IPS-NIHi7 (cell line): ENCODE measurements at regions not wholly inside any gene's neighbourhood (a gene's known extent, or its start where the extent isn't known, plus 50 kb on each side); places are given as distances from the start of the nearest gene placed in this dataset.
"Not testable (repeated sequence)": the region's sequence is repeated elsewhere in the genome, so short reads cannot be mapped to it uniquely, and the experiment has no call there.

Source experiments
- DNase-seq: peaks from one replicate; pipeline ENCODE4 v3.0.0; 2012; ENCODE audit warnings: mixed read lengths; ENCODE audit errors: extremely low spot score

- no peak for DNase-seq
These were observed 523.0 kb downstream of the CSNK1G3 start for GRCh38 chr5:124034963-124035362.

DNA sequence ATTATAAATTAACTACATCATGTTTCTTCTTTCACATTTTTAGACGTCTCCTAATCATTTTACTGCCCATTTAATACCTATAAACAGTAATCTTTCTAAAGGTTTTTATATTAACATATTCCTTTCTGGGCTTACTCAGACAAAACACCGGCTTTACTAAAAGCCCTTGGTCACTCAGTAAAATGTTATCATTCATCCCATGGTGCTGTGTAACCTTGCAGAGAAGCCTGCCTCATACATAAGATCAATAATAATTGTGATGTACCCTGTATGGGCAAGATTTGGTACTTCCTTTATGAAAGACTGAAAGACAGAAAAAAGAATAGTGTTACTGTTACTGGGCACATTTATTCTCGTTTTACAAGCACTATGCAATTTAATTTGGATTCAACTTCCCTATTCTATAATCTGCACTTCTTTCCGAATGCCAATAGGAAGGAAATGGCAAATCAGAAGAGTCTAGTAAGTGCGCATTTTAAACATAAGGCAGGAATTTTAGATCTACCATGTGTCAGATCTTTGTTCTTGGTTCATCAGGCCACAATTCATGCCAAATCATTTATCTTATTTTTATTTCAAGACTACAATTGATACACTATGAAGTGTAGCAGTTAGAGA lies 522.2 kb downstream of the CSNK1G3 start:
- DNase-seq = no peak

GRCh38 chr5:124030043-124030491 lies 518.1 kb downstream of the CSNK1G3 start:
- DNase-seq = no peak

DNA sequence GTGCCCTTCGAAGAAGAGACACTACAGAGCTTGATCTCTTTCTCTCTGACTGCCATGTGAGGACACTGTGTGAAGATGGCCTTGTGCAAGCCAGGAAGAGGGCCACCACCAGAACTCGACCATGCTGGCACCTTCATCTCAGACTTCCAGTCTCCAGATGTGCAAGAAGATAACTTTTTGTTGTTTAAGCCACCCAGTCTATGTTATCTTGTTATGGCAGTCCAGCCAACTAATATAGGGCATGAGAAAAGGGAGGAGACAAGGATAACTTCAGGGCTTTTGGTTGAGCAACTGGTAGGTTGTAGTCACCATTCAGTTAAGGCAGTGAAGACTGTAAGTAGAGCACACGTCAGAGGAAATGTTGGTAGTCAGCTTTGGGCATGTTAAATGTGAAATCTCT lies 515.5 kb downstream of the CSNK1G3 start:
- DNase-seq = no peak

GRCh38 chr5:124025306-124025845 lies 513.4 kb downstream of the CSNK1G3 start:
- peak; percentile 35 for DNase-seq

GRCh38 chr5:124022966-124023365 lies 511.0 kb downstream of the CSNK1G3 start:
- DNase-seq = no peak

- DNase-seq = no peak
These were observed 509.8 kb downstream of the CSNK1G3 start for GRCh38 chr5:124021776-124022175.

- no peak for DNase-seq
These were observed 509.2 kb downstream of the CSNK1G3 start for GRCh38 chr5:124021066-124021641.

DNA sequence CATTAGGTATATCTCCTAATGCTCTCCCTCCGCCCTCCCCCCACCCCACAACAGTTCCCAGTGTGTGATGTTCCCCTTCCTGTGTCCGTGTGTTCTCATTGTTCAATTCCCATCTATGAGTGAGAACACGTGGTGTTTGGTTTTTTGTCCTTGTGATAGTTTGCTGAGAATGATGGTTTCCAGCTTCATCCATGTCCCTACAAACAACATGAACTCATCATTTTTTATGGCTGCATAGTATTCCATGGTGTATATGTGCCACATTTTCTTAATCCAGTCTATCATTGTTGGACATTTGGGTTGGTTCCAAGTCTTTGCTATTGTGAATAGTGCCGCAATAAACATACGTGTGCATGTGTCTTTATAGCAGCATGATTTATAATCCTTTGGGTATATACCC lies 505.3 kb downstream of the CSNK1G3 start:
- not testable (repeated sequence) for DNase-seq

DNA sequence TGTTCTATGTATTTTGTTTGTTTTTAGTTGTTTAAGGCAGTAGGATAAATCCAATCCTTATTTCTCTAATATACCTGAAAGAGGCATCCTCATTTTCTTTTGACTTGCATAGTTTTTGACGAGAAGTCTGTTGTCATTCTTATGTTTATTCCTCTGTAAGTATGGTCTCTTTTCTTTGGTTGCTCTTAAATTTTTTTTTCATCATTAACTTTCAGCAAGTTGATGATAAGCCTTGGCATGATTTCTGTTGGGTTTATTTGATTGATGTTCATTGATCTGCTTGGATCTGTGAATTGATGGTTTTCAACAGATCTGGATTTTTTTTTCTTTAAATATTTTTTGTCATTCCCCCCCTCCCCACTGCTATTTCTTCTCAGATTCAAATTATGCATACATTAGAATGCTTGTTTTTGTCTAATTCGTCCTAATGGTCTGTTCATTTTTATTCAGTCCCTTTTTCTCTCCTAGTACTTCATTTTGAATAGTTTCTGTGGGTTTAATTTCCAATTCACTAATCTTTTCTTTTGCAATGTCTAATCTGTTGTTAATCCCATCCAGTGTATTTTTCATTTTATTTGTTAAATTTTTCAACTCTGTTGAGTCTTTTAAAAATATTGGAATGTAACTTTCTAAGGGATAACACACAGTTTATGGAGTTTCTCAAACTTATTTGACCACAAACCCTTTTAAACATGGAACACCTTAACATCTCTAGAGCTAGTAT lies 495.9 kb downstream of the CSNK1G3 start:
- DNase-seq = no peak

- DNase-seq = no peak
These were observed 489.1 kb downstream of the CSNK1G3 start for GRCh38 chr5:124001036-124001615.

- no peak for DNase-seq
These were observed 488.6 kb downstream of the CSNK1G3 start for GRCh38 chr5:124000538-124000937.

GRCh38 chr5:123997462-123998215 lies 485.7 kb downstream of the CSNK1G3 start:
- DNase-seq = no peak

DNA sequence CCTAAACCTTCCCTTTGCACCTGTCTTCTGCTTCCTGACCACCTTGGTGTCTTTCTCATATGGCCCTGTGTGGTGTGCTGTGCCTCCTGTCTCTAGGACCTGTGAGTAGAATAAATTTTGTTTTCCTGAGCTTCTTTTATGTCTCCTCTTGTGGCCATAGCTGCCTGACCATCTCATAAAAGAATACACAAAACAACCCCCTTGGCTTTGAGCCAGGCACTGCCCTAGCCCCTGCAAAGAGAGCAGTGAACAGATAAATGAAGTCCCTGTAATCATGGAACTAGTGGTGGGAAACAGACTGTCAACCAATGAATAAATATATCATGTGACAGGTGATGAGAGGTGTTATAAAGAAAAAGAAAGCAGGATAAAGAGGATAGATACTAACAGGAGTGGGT lies 485.1 kb downstream of the CSNK1G3 start:
- no peak for DNase-seq

- peak; percentile 18 for DNase-seq
These were observed 480.7 kb downstream of the CSNK1G3 start for GRCh38 chr5:123992641-123993040.

- no peak for DNase-seq
These were observed 476.0 kb downstream of the CSNK1G3 start for GRCh38 chr5:123987956-123988355.

GRCh38 chr5:123976379-123977033 lies 464.5 kb downstream of the CSNK1G3 start:
- DNase-seq = no peak

DNA sequence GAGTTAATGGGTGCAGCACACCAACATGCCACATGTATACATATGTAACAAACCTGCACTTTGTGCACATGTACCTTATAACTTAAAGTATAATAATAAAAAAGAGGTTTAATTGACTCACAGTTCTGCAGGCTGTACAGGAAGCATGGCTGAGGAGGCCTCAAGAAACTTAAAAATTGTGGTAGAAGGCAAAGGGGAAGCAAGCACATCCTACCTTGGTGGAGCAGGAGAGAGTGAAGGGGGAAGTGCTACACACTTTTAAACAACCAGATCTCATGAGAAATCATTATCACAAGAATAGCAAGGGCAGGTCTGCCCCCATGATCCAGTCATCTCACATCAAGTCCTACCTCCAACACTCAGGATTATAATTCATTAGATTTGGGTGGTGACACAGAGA lies 463.5 kb downstream of the CSNK1G3 start:
- not testable (repeated sequence) for DNase-seq

GRCh38 chr5:123966781-123967180 lies 454.8 kb downstream of the CSNK1G3 start:
- DNase-seq = no peak

DNA sequence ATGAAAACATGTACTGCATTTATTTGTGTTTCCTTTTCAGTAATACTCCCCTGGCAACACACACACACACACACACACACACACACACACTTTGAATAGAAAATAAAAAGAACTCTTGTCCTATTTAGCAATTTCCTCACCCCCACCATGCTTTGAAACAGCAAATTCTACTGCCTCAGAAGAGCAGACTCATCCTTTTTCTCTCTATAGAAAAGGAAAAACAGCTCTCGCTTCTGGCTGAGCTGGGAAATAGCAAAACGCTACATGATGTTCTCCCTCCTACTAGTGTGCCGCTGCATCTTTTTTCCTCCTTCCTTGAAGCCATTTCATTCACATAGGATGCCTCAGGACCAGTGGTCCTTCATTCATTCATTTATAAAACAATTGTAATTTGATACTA lies 453.6 kb downstream of the CSNK1G3 start:
- DNase-seq = no peak

DNA sequence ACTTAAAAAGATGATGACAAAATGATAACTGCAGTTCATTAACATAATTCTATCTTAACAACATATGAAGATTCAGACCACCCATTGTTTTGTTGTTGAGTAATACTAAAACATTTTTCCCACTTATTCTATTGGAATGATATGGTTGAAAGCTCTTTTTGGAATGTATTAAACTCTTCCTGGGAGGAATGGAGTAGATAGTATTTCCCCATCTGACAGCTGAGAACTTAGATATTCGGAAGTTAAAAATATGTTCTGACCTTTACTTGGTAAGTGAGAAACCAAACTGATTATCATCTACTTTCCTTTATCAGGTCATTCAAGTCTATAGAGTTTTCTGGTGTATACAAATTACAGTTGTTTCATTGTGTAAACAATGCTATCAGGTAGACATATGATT lies 452.9 kb downstream of the CSNK1G3 start:
- DNase-seq = no peak
